Tibial nerve (tissue), 3 donors: ENCODE measurements at regions not wholly inside any gene's neighbourhood (a gene's known extent, or its start where the extent isn't known, plus 50 kb on each side); places are given as distances from the start of the nearest gene placed in this dataset.

Experiments
- CTCF ChIP-seq, 5 experiments: fragments of 200-600 bp in 3 of 5; fragments of 450-650 bp in 2 of 5; sonication (generic) in 3 of 5; IDR thresholded peaks; one replicate each; pipeline ENCODE4 v1.5.1; 2016 to 2019; ENCODE audit warnings: antibody characterized with exemption in 5 of 5, mild to moderate bottlenecking in 3 of 5, moderate library complexity in 2 of 5
- POLR2A ChIP-seq, 2 donors: fragments of 450-650 bp; IDR thresholded peaks; one replicate each; pipeline ENCODE4 v1.6.1; 2017; ENCODE audit warnings: antibody characterized with exemption in 2 of 2, mild to moderate bottlenecking in 2 of 2, moderate library complexity in 2 of 2

DNA sequence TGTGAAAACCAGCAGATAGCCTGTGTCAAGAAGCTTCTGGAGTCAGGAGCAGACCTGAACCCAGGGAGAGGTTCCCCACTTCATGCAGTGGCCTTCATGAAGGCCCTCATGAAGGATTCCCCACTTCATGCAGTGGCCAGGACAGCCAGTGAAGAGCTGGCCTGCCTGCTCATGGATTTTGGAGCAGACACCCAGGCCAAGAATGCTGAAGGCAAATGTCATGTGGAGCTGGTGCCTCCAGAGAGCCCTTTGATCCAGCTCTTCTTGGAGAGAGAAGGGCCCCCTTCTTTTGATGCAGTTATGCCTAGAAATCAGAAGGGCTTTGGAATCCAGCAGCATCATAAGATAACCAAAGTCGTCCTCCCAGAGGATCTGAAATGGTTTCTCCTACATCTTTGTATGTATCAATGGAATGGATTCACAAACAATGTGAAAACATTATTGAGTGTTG lies 103.9 kb upstream of the CHD2 start:
- TF ChIP-seq CTCF (IDR thresholded peaks at IDR 0.05) (no peak), POLR2A (IDR thresholded peaks at IDR 0.05) (no peak)
